GM18909 (cell line): ENCODE measurements at regions not wholly inside any gene's neighbourhood (a gene's known extent, or its start where the extent isn't known, plus 50 kb on each side); places are given as distances from the start of the nearest gene placed in this dataset.

Experiments used
- ATAC-seq: cut with Tn5 transposase; IDR thresholded peaks from one replicate; pipeline ENCODE4 v1.9.1; 2021; ENCODE audit warnings: mild to moderate bottlenecking; ENCODE audit not compliant: unreplicated experiment, poor library complexity

DNA sequence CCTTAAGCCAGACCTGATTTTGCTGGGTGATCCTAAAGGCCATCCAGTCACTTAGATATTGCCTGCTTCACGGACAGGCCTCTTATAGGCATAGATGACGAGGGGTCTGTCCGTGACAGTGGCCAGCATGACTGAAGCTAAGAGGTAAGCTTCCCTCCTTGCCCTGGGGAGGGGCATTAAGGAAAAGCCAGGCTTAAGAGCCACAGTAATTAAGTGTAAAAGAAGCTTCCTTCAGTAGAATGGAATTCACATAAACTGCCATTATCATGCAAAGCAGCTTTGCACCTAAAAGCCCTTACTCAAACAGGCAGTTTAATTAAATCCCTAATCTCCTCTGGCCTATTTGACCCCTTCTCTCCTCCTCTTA is 99.4 kb upstream of the PKDCC start:
- ATAC-seq, result no peak

DNA sequence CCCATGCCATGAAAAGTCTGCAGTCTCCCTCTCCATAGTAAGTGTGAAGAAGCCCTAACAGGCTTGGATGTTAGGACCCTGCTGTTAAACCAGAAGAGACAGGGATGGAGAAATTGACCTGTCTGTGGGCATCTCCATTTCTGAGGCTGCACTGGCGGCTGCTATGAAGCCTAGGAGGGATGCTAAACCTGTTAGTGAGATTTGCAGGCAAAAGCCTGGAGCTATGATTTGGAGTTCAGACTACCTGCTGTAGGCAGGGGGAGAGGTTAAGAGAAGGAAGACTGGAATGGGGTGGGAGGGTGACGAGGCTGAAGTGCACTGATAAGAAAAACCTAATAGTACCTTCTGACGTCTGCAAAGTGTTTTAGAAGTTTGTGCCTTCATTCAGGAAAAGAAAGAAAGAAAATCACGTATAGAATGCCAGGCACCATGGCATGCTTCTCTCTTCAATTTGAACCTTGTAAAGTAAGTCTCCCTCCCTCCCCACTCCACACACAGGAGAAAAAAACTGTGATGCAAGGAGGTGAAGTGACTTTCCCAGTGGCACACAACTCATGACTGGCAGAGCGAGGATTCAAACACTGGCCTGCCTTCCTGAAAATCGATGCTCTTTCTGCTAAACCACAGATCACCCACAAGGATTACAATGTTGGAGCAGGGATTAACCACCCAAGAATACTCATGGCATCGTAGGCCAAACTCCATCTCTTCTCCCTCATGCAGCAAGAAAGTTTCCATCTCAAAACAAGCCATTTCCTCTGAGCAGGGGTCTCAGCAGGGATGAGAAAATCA is 98.5 kb upstream of the PKDCC start:
- ATAC-seq, result no peak

DNA sequence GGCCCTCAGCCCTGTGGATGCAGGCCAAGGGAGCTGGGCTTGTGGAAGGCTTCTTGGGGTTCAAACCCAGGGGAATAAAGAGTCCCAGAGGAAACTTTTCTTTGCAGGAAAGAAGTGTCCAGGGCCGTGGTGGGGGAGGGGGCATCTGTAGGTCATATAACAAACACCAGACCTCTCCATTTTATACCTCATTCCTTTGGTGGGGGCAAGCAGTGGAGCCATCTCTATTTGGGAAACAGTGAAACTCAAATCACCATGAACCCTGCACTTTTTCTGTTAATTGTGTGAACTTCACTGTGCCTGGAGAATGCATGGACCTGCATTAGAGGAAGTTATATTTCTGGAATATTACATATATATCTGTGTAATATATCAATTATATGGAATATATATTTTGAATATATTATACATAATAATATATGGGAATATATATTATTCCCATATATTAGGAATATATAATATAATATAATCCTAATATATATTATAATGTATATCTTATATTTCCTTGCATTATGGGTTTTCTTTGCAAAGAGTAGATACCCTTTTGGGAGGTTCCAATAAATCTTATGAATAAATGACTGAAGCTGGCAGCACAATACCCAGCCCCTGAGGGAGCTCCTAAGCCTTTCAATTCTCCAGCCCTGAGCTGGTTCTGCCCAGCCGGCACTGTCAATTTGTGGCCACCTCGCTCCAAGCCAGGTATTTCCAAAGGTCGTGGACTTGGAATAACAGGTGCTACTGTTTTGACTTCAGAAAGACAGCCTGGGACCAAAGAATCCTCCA is 97.7 kb upstream of the PKDCC start:
- no peak for ATAC-seq

DNA sequence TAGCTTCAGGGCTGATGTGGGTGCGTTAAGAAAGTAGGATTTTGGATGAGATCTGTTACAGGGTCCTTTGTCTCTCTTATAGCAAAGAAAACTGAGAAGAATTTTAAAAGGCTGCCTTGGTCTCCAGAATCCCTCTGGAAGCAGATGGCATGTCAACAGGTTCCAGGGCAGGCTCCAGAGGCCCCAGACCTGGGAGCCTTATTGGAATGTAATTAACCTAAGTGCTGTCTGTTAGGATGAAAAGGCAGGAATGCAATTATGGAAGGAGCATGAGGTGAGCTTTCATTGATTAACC is 97.2 kb upstream of the PKDCC start:
- ATAC-seq, result no peak

DNA sequence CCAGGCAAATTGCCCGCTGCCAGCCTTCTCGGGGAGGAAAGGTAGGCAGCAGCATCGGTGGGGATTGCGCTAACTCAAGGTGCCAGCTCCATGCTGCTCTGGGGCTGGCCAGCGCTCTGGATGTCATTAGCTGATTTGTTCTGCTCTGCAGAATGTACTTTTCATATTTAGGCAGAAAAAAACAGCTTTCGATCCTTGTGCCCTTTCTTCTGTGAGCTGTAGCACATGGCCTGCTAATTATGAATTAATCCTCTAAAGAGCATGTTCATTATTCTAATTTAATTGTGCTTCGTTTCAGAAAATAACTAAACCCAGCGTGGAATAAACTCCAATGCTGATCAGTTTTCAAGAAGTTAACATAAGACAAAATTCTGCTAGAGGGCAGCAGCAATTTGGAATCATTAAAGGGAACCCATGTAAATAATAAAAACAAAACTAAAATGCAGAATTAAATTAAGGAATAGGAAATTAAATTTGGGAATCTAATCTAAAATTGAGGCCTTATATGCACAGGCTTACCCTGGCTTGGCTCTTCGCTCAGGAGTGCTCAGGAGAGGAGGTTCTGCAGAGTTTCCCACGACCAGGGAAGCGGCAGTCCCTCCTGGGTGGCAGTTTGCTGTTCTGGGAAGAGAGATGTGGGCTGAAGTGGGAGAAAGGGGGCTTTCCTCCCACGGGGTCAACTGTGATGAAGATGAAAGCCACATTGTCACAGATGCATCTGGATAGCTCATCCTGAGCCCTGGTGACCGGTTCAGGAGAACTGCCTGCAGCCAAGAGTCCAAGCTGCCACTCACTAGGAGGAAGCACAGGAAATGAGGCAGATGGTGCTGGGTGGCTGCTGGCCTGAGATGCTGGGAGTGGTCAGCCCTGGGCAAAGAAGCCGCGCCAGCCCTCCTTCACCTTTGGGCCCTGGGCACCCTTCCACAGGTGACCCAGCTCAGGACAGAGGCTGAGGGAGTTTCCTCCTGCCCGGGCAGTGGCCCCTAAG is 93.2 kb upstream of the PKDCC start:
- no peak for ATAC-seq

DNA sequence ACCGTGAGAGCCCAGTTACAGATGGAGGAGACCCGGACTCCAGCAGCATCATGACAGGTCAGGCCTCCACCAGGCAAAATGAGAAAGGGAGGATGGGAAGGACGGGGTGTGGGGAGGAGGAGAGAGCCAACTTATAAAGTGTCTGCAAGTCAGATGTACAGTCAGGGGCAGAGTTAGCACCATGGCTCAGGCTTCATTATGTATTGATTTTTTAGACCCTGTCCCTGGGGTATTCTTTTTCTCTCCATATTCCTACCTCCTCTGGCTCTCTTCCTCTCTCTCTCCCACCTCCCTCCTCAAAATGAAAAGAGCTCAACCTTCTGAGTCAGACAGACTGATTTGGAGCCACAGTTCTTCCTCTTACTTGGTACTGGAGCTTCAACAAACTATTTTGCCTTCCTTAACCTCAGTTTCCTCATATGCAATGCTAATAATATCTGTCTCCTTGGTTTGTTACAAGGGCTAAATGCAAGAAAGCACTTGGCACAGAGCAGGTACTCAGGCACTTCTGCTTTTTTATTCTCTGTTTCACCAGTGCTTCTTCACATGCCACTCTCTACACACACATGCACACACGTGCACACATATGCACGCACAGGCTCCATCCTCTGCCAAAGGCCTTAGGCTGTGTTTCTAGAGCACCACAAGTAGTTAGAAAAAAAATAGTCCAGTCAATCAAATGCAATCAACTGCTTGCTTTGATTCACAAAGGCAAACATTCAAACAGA is 92.3 kb upstream of the PKDCC start:
- no peak for ATAC-seq

- no peak for ATAC-seq
Observed at GRCh38 chr2:41957431-41957830, 90.4 kb upstream of the PKDCC start.

DNA sequence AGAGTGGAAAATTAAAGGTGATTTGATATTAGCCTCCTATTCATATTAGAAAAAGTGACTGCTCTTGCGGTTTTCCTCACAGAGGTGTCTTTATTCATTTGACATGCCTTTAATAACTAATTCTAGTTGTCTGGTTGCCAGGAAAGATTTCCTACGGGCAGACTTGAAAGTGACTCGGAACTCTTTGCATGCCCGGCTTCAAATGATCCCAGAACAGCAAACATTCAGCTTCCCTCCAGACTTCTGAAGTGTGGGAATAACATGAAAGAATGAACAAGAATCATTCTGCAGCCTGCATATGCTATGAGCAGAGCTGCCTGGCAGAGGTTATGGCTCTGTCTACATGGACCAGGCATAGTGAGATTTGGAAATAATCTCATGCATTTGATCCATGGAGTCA is 89.6 kb upstream of the PKDCC start:
- no peak for ATAC-seq

DNA sequence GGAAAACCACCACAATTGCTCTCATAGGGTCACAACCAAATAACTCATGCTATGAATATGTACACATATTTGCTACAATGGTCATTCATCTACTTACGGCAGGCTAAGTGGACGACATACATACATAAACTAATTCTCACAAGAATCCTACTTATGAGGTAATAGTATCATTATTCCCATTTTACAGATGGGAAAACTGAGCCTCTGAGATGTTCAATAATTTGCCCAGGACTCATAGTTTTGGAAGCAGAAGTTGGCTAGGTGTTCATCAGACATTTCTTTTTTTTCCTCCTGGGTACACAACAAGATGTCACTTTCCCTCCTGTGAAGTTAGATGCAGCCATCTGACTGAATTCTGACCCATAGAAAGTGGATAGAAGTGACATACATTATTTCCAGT is 89.0 kb upstream of the PKDCC start:
- no peak for ATAC-seq

GRCh38 chr2:41959760-41960159 is 88.1 kb upstream of the PKDCC start:
- no peak for ATAC-seq

DNA sequence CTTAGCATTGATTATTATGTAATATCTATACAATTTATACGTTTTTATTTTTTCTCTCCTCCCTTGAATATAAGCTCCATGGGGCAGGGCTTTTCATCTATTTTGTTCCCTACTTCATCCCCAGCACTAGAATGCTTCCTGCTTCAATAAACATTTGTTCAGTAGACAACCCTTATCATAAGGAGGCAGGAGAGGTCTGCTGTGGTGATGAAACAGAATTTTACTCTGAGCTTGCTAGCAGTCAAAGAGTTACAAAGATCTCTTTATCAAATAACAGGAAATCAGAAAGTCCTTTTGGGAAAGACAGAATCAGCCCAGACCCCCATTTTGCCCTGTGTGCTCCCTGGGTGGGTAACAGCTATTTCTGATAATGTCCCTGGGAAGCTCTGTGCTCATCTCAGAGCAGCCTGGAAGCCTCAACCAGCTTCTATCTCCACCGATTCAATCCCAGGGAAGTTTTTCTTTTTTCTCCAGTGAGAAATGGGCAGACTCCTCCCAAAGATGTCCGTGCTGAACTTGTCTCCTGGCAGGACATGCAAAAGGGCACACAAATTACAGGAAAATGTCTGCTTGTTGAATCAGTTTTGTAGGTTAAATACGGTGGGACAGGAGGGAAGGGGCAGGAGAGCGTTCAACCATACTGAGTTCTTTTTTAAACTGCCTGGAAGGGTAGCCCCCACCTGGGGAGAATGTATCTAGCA is 84.7 kb upstream of the PKDCC start:
- no peak for ATAC-seq

- ATAC-seq, result no peak
Observed at GRCh38 chr2:41963661-41964525, 83.9 kb upstream of the PKDCC start.

DNA sequence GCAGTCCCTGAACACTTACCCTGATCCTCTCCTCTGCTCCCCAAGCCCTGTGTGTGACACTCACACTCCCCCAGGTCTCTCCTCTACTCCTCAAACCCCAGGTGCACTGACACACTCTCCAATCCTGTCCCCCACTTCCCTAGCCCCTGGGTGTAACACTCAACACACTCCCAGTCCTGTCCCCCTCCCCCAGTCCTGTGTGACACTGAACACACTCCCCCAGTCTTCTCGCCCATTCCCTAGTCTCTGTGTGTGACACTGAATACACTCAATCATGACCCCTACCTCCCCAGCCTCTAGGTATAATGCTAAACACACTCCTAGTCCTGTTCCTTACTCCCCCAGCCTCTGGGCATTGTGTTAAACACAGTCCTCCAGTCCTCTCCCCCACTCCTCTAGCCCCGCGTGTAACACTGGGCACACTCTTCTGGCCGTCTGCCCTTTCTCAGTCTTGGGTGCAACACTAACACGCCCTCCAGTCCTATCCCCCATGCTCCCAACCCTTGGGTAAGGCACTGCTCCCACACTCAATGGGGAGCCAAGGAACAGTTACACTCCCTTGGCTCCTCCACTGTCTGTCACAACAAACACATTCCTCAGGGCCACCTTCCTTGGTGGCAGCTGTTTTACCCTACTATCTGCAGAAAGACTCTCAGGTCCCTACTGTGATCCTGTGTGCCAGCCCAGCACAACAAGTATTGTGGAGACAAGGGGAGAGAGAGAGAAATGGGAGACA is 82.5 kb upstream of the PKDCC start:
- ATAC-seq, result no peak

DNA sequence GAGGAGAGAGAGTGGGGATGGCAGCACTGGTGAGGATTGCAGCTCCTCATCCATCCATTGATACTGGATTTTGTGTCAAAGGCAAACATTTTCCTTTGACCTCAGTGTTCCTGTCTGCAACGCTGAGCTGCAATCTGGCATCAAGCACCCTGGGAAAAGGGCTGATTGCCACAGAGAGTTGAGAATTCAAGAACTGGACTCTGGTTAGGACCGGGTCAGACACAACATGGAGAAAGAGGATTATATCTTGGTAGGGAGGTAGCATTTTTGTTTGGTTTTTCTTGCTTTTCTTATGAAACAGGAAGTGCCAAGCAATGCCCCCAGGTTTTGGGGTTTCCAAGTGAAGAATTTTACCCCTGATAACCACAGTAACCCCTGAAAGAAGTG is 81.9 kb upstream of the PKDCC start:
- no peak for ATAC-seq

DNA sequence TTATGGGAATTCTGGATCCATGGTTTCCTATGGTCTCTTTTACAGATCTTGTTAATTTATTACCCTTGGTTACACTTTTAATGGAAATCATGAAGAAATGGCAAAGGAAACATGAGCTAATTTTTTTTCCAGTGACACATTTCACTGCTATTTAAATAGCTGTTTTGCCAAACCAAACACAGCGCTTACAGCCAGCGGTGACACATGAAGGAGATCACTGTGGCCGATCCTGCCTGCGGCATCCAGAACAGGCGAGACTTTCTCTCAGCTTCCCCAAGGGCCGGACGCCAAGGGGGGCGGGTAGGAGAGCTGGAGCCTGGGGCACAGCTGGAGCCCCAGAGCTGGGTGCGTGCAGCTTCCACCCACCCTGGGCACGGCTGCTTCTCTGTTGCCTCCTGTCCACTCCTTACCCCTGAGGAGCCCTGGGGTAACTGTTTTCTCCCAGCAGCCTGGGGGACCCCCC is 81.4 kb upstream of the PKDCC start:
- no peak for ATAC-seq

DNA sequence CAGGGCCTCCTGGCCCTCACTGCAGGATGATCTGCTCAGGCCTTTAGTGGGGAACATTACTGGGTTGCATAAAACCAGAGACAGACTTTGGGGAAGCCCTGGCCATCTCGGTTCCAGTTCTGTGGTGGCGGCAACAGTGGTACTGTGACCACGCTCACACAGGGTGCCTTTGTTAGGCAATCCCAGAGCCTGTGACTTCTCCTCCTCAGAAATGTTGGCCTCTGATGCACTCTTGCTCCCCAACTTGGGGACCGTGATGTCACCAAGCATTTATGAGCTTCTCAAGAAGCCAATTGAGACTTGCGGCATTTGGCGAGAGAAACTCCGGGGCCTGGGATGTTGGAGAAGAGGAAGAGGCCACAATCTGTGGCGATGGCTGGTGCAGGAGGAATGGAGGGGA is 80.9 kb upstream of the PKDCC start:
- ATAC-seq, result no peak

DNA sequence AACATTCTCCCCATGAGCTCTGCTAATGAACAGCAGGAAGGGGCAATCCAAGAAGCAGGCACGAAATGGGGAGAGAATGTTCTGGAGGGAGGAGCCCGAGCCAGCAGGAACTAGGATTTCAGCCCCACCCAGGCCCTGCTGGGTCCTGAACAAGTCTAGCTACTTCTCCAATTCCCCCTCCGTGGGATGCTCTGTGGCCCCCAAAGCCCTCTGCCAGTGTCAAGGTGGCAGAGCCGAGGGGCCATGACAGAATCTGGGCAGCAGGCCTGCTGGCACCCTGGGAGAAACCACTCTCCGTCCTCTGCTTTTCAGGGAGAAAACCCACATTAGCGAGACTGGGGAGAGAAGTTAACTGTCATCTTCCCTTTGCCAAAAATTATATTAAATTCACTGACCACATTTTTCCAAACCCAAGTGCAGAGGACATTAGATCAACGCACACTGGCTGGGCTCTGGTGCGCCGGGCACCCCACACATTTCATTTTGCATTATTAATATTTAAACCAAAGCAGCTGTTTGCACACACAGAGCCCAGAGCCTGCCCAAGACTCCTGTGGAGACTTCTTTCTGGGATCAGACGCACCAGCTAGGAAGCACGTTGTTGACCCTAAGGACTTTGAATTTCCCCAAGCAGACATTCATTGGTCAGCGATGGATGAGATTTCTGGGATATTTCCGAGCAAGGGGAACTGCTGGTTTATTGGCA is 80.2 kb upstream of the PKDCC start:
- ATAC-seq, result no peak
